Hepatocyte (in vitro differentiated cells): ENCODE measurements at regions not wholly inside any gene's neighbourhood (a gene's known extent, or its start where the extent isn't known, plus 50 kb on each side); places are given as distances from the start of the nearest gene placed in this dataset.

Experiments used
- DNase-seq: peaks from one replicate; pipeline ENCODE4 v3.0.0-alpha.2; 2016; ENCODE audit warnings: low spot score
- H2AFZ ChIP-seq: fragments of 200-600 bp; sonication (generic); 2 replicates; pipeline ENCODE4 v1.6.0; 2016; ENCODE audit warnings: antibody characterized with exemption, mild to moderate bottlenecking
- H3K27ac ChIP-seq: fragments of 200-600 bp; sonication (generic); 2 replicates; pipeline ENCODE4 v1.5.1; 2016; ENCODE audit warnings: mild to moderate bottlenecking
- H3K27me3 ChIP-seq: fragments of 200-600 bp; sonication (generic); 2 replicates; pipeline ENCODE4 v1.6.1; 2016
- H3K36me3 ChIP-seq: fragments of 200-600 bp; sonication (generic); replicated peaks from 2 replicates; pipeline ENCODE4 v1.5.1; 2016; ENCODE audit warnings: low read depth; ENCODE audit not compliant: insufficient read depth
- H3K4me1 ChIP-seq: fragments of 200-600 bp; sonication (generic); 2 replicates; pipeline ENCODE4 v1.5.1; 2016; ENCODE audit warnings: mild to moderate bottlenecking, moderate library complexity; ENCODE audit not compliant: insufficient read depth
- H3K4me2 ChIP-seq: fragments of 200-600 bp; sonication (generic); 2 replicates; pipeline ENCODE4 v1.6.0; 2016
- H3K4me3 ChIP-seq: fragments of 200-600 bp; sonication (generic); 2 replicates; pipeline ENCODE4 v1.5.1; 2016; ENCODE audit warnings: mild to moderate bottlenecking
- H3K79me2 ChIP-seq: fragments of 200-600 bp; sonication (generic); 2 replicates; pipeline ENCODE4 v1.6.0; 2017; ENCODE audit warnings: mild to moderate bottlenecking
- H3K9me2 ChIP-seq: fragments of 200-600 bp; sonication (generic); replicated peaks from 2 replicates; pipeline ENCODE4 v1.6.0; 2017; ENCODE audit warnings: mild to moderate bottlenecking; ENCODE audit not compliant: insufficient read depth
- H3K9me3 ChIP-seq: fragments of 200-600 bp; sonication (generic); 2 replicates; pipeline ENCODE4 v1.5.1; 2016; ENCODE audit warnings: low read depth, mild to moderate bottlenecking
- H4K20me1 ChIP-seq: fragments of 200-600 bp; sonication (generic); 2 replicates; pipeline ENCODE4 v1.6.0; 2016; ENCODE audit warnings: mild to moderate bottlenecking; ENCODE audit not compliant: insufficient read depth, poor library complexity, severe bottlenecking
- CTCF ChIP-seq: fragments of 200-600 bp; sonication (generic); IDR thresholded peaks from 2 replicates; pipeline ENCODE4 v1.5.1; 2016; ENCODE audit warnings: antibody characterized with exemption, mild to moderate bottlenecking; ENCODE audit not compliant: poor library complexity
- EZH2 ChIP-seq: fragments of 200-600 bp; sonication (generic); IDR thresholded peaks from 2 replicates; pipeline ENCODE4 v1.6.1; 2016; ENCODE audit warnings: antibody characterized with exemption, mild to moderate bottlenecking, borderline replicate concordance
- EZH2phosphoT487 ChIP-seq: fragments of 200-600 bp; sonication (generic); IDR thresholded peaks from one replicate; pipeline ENCODE4 v1.6.1; 2018; ENCODE audit warnings: antibody characterized with exemption, mild to moderate bottlenecking, low read depth, moderate library complexity; ENCODE audit not compliant: unreplicated experiment, severe bottlenecking
- WGBS: methylation state at CpG from one replicate; pipeline ENCODE4 v1.1.6; 2016; ENCODE audit warnings: low lambda C conversion rate; ENCODE audit errors: missing lambda C conversion rate; 5-methylcytosine and 5-hydroxymethylcytosine counted together

GRCh38 chr17:52831536-52831935, 673.0 kb upstream of the CA10 start:
- no peaks in the 10 kb centered on the region for H3K4me1 ChIP-seq
- no peak overlapping the region for H2AFZ ChIP-seq
- H3K36me3 ChIP-seq: no peaks in the 10 kb centered on the region
- H4K20me1 ChIP-seq: no peaks in the 10 kb centered on the region
- H3K79me2 ChIP-seq: no peaks in the 10 kb centered on the region
- H3K4me2 ChIP-seq: no peak overlapping the region
- no peak for DNase-seq
- no peaks in the 10 kb centered on the region for H3K9me3 ChIP-seq
- H3K9me2 ChIP-seq: no peaks in the 10 kb centered on the region
- WGBS: 86% methylated on average over 1 of the region's 1 CpG
- TF ChIP-seq EZH2phosphoT487: no peak
- TF ChIP-seq CTCF: no peak
- TF ChIP-seq EZH2: no peak
- no peak overlapping the region for H3K4me3 ChIP-seq
- no peaks in the 10 kb centered on the region for H3K27me3 ChIP-seq
- no peak overlapping the region for H3K27ac ChIP-seq

GRCh38 chr17:52828621-52829020, 670.1 kb upstream of the CA10 start:
- H3K79me2 ChIP-seq: no peaks in the 10 kb centered on the region
- TF ChIP-seq CTCF (no peak), EZH2phosphoT487 (no peak), EZH2 (no peak)
- H3K9me3 ChIP-seq: no peaks in the 10 kb centered on the region
- no peak for DNase-seq
- no peaks in the 10 kb centered on the region for H3K4me1 ChIP-seq
- no peaks in the 10 kb centered on the region for H3K9me2 ChIP-seq
- H3K4me3 ChIP-seq: no peak overlapping the region
- H3K36me3 ChIP-seq: no peaks in the 10 kb centered on the region
- H3K4me2 ChIP-seq: no peak overlapping the region
- H2AFZ ChIP-seq: no peak overlapping the region
- no peak overlapping the region for H3K27ac ChIP-seq
- no peaks in the 10 kb centered on the region for H4K20me1 ChIP-seq
- H3K27me3 ChIP-seq: no peaks in the 10 kb centered on the region
- WGBS: 95% methylated on average over 10 of the region's 11 CpGs

GRCh38 chr17:52827526-52827925, 669.0 kb upstream of the CA10 start:
- no peak overlapping the region for H3K4me2 ChIP-seq
- no peaks in the 10 kb centered on the region for H3K9me2 ChIP-seq
- H2AFZ ChIP-seq: no peak overlapping the region
- TF ChIP-seq EZH2phosphoT487: no peak
- TF ChIP-seq EZH2: no peak
- TF ChIP-seq CTCF: no peak
- no peaks in the 10 kb centered on the region for H4K20me1 ChIP-seq
- no peaks in the 10 kb centered on the region for H3K27me3 ChIP-seq
- no peak overlapping the region for H3K4me3 ChIP-seq
- no peaks in the 10 kb centered on the region for H3K36me3 ChIP-seq
- no peak for DNase-seq
- H3K27ac ChIP-seq: no peak overlapping the region
- 84% methylated on average over 7 of the region's 8 CpGs for WGBS
- H3K4me1 ChIP-seq: no peaks in the 10 kb centered on the region
- H3K79me2 ChIP-seq: no peaks in the 10 kb centered on the region
- H3K9me3 ChIP-seq: no peaks in the 10 kb centered on the region

GRCh38 chr17:52824542-52824941, 666.0 kb upstream of the CA10 start:
- peak; percentile 16 for DNase-seq
- H3K79me2 ChIP-seq: no peaks in the 10 kb centered on the region

More at GRCh38 chr17:52824542-52824941, 666.0 kb upstream of the CA10 start:
- H3K4me2 ChIP-seq: no peak overlapping the region
- TF ChIP-seq EZH2 (no peak), EZH2phosphoT487 (no peak), CTCF (no peak)
- H3K36me3 ChIP-seq: no peaks in the 10 kb centered on the region
- no peaks in the 10 kb centered on the region for H3K4me1 ChIP-seq
- no peaks in the 10 kb centered on the region for H3K9me3 ChIP-seq
- H3K27ac ChIP-seq: no peak overlapping the region
- H4K20me1 ChIP-seq: no peaks in the 10 kb centered on the region
- no peak overlapping the region for H2AFZ ChIP-seq
- H3K9me2 ChIP-seq: no peaks in the 10 kb centered on the region
- H3K4me3 ChIP-seq: no peak overlapping the region
- H3K27me3 ChIP-seq: no peaks in the 10 kb centered on the region
- 64% methylated on average over 3 of the region's 3 CpGs for WGBS
